Activated naive CD8-positive, alpha-beta T cell treated with anti-CD3 and anti-CD28 coated beads, Interleukin-2, amount 10 ng/mL, durations not matched to agents 7 days and 5 days (primary cell): ENCODE measurements at regions not wholly inside any gene's neighbourhood (a gene's known extent, or its start where the extent isn't known, plus 50 kb on each side); places are given as distances from the start of the nearest gene placed in this dataset.

Experiments
- ATAC-seq: fragments of 150-1000 bp; cut with Tn5 transposase; one replicate; pipeline ENCODE4 v1.10.0; 2021; ENCODE audit warnings: low read depth, moderate library complexity
- POLR2A ChIA-PET: fragments of 350-600 bp; sonication (Branson Sonifier 250); formaldehyde crosslinking; loops from one replicate; lab custom pipeline; 2021; ENCODE audit warnings: antibody characterized with exemption; lab: Charles Lee
- DNase-seq: peaks from one replicate; pipeline ENCODE4 v3.0.0; 2021
- H3K27ac Mint-ChIP-seq: one replicate; pipeline ENCODE4 v1.8.0; 2022; ENCODE audit warnings: mild to moderate bottlenecking, mixed read lengths
- H3K27me3 Mint-ChIP-seq: one replicate; pipeline ENCODE4 v1.8.0; 2022; ENCODE audit warnings: mild to moderate bottlenecking, moderate library complexity, mixed read lengths
- H3K36me3 Mint-ChIP-seq: one replicate; pipeline ENCODE4 v1.8.0; 2021; ENCODE audit warnings: mild to moderate bottlenecking, mixed read lengths
- H3K4me1 Mint-ChIP-seq: one replicate; pipeline ENCODE4 v1.8.0; 2021; ENCODE audit warnings: mixed read lengths
- H3K4me3 Mint-ChIP-seq: one replicate; pipeline ENCODE4 v1.8.0; 2022; ENCODE audit warnings: mild to moderate bottlenecking, moderate library complexity, mixed read lengths
- H3K9me3 Mint-ChIP-seq: one replicate; pipeline ENCODE4 v1.8.0; 2021; ENCODE audit warnings: mixed read lengths

DNA sequence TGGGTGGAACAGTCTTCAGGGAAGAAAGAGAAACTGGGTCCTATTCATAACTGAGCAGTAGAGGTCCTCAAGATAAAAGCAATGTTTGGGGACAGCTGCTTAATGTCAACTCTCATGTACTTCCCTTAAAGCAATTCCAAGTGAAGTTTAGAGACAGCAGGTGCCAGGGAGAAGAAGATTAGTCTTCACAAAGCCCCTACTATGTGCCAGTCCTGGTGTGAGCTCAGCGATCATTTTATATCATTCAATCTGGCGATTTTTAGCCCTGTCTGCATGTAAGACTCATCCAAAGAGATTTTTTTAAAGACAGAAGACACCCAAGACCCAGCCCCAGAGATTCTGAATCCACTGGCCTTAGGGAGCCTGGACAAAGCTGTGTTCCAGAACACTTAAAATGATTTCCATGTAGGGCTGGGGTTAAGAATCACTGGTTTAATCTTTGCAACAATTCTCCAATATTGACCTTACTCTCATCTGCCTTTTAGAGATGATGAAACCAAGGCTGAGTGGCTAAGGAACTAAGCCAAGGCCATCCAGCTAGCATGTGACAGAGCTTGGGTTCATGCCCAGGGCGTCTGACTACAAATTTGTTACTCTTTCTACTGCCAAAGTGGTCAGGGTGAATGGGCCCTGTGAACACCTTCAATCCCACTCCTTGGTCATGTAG lies 404.5 kb upstream of the TBX3 start:
- DNase-seq (no peak), ATAC-seq (no peak)
- H3K36me3 Mint-ChIP-seq, result no peaks in the 10 kb centered on the region
- no peak overlapping the region for H3K4me3 Mint-ChIP-seq
- peaks cover 3% of the 10 kb centered on the region for H3K9me3 Mint-ChIP-seq
- POLR2A ChIA-PET, result no interaction called here
- H3K27ac Mint-ChIP-seq, result no peak overlapping the region
- no peaks in the 10 kb centered on the region for H3K27me3 Mint-ChIP-seq
- H3K4me1 Mint-ChIP-seq, result no peaks in the 10 kb centered on the region

DNA sequence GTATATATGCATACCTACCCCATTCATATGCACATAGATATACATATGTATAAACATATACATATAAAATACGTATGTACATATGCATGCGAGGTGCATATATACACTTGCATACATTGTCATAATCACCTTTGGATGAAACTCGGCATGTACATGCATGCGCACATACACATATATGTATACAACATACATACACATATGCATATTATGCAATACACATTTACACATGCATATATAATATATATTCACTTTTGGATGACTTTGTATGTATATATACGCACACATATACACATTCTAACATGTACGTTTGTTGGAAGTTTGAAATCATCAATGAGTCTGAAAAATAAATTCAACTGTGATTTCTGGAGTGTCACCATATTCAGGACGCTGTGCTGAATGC lies 401.6 kb upstream of the TBX3 start:
- ATAC-seq (no peak), DNase-seq (no peak)
- POLR2A ChIA-PET, result no interaction called here
- Mint-ChIP-seq H3K9me3 (no peaks in the 10 kb centered on the region), H3K36me3 (no peaks in the 10 kb centered on the region), H3K4me3 (no peak overlapping the region), H3K27ac (no peak overlapping the region), H3K4me1 (no peaks in the 10 kb centered on the region), H3K27me3 (no peaks in the 10 kb centered on the region)

DNA sequence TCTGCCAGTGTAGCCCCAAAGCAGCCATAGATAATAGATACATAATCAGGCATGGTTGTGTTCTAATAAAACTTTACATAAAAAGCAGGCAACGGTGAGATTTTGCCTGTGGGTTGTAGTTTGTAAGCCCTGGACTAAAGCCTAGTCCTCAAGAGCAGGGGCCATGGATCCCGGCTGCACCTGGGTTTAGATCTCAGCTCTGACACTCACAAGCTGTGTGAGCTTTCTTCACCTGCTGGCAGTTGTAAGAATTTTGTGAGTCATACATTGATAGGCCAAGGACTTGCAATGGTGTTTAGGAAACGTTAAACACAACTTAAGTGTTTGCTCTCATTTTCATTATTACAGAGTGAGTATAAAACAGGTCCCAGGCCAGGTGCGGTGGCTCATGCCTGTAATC lies 395.8 kb upstream of the TBX3 start:
- Mint-ChIP-seq H3K27me3 (no peaks in the 10 kb centered on the region), H3K27ac (no peak overlapping the region), H3K36me3 (no peaks in the 10 kb centered on the region), H3K4me1 (no peaks in the 10 kb centered on the region), H3K4me3 (no peak overlapping the region), H3K9me3 (no peaks in the 10 kb centered on the region)
- ATAC-seq, result no peak
- no peak for DNase-seq
- POLR2A ChIA-PET, result no interaction called here

DNA sequence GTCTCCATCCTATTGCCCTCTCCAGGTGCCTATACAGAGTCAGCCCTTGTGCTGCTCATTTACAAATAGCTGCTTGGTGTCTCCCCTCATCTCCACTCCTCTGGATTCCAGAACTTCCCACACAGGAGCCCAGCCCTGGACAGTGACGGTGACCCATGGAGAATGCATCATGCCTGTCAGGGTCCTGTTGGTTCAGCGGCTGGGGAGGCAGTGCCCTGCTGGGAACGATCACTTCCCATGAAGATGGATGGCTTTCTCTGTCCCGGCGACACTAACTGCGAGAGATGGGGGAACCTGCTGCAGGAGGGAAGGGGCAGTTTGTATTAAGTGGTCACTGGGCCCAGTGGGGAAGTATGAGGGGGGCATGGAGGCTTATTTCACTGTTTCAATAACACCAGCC lies 395.0 kb upstream of the TBX3 start:
- Mint-ChIP-seq H3K27me3 (no peaks in the 10 kb centered on the region), H3K4me3 (no peak overlapping the region), H3K27ac (no peak overlapping the region), H3K9me3 (no peaks in the 10 kb centered on the region), H3K36me3 (no peaks in the 10 kb centered on the region), H3K4me1 (no peaks in the 10 kb centered on the region)
- POLR2A ChIA-PET, result no interaction called here
- ATAC-seq (no peak), DNase-seq (no peak)

DNA sequence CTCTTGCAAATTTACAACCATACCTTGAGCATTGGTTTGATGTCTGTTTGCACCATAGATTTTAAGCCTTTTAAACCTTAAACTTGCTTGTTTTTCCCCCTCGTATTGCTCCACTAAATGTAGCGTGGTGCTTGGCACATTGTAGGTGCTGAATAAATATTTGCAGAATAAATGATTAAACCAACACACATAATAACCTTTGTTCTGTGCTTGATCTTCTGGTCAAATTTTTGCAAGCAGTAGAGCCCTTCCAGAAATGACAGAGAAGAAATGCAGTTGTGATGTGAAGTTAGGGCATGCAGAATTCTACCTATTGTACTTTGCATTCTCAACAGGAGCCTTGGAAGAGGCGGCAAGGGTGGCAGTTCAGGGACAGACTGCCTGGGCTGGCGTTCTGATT lies 394.4 kb upstream of the TBX3 start:
- Mint-ChIP-seq H3K27ac (no peak overlapping the region), H3K9me3 (no peaks in the 10 kb centered on the region), H3K36me3 (no peaks in the 10 kb centered on the region), H3K4me1 (no peaks in the 10 kb centered on the region), H3K27me3 (no peaks in the 10 kb centered on the region), H3K4me3 (no peak overlapping the region)
- POLR2A ChIA-PET, result no interaction called here
- DNase-seq, result no peak
- ATAC-seq, result no peak

DNA sequence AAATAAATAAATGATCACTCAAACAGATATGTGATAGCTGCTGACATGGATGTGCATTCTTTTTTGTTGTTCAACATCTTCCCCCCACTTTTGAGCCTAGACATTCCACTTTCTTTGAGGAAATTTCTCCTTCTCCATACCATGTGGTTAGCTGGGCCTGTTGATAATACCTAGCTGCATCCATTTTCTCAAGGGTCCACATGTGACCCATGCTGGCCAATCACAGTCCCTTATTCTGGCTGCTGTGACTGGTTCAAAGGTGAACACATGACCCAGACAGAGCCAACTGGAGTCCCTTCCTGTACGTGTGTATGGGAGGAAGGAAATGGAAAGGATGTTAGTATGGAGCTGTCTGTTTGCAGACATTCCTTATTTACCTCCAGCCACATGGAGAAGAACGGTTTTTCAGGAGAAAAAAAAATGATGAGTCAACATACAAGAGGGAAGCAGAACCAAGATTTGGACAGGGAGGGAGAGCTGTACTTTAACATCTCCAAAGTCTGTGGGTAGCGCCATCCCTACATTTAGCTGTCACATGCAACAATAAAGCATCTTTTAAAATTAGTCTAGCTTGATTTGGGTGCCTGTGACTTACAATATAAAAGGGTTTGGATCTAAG lies 391.7 kb upstream of the TBX3 start:
- no peak for DNase-seq
- POLR2A ChIA-PET, result no interaction called here
- Mint-ChIP-seq H3K27me3 (no peaks in the 10 kb centered on the region), H3K4me3 (no peak overlapping the region), H3K36me3 (no peaks in the 10 kb centered on the region), H3K4me1 (no peaks in the 10 kb centered on the region), H3K9me3 (peaks cover 2% of the 10 kb centered on the region), H3K27ac (no peak overlapping the region)
- ATAC-seq, result no peak

DNA sequence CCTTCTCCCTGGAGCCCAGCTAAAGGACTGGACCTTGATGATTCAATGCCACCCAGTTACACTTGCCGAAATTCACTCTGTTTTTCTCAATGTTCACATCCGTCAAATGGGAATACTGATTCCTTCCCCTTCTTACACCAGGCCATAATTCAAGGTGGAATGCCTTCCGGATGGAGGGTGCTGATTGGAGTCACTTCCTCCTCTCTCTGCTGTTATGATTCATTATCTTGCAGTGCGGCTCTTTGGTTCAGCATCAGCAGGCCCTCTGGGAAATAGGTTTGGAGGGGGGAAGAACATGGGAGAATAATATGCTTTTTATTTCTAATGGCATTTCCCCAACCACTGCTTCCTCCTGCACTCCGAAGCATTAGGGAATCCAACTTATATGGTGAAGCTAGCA lies 390.6 kb upstream of the TBX3 start:
- H3K27me3 Mint-ChIP-seq, result no peaks in the 10 kb centered on the region
- ATAC-seq (no peak), DNase-seq (no peak)
- POLR2A ChIA-PET, result no interaction called here
- H3K4me3 Mint-ChIP-seq, result no peak overlapping the region
- no peaks in the 10 kb centered on the region for H3K4me1 Mint-ChIP-seq
- H3K9me3 Mint-ChIP-seq, result peaks cover 6% of the 10 kb centered on the region
- no peaks in the 10 kb centered on the region for H3K36me3 Mint-ChIP-seq
- no peak overlapping the region for H3K27ac Mint-ChIP-seq

DNA sequence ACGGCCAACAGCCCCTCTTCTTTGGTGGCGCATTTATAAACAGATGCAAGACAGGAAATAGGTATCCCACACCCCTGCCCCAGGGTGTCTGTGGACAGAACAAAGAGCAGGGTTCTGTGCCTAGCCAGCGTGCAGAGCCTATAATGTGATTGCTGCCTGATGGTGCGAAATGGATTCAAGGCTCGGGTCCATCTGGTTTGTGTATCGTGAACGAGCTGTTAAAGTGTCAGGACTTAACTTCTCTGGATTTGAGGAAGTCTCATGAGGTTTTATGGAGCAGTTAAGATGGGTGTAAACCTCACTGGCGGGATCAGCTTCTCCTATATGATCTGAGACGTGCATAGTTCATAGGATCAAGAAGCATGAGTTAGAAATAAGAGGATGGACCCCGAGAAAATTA lies 388.7 kb upstream of the TBX3 start:
- DNase-seq, result no peak
- Mint-ChIP-seq H3K27me3 (no peaks in the 10 kb centered on the region), H3K27ac (no peak overlapping the region), H3K9me3 (peaks cover 8% of the 10 kb centered on the region), H3K4me1 (no peaks in the 10 kb centered on the region), H3K36me3 (no peaks in the 10 kb centered on the region), H3K4me3 (no peak overlapping the region)
- ATAC-seq, result no peak
- POLR2A ChIA-PET, result no interaction called here

DNA sequence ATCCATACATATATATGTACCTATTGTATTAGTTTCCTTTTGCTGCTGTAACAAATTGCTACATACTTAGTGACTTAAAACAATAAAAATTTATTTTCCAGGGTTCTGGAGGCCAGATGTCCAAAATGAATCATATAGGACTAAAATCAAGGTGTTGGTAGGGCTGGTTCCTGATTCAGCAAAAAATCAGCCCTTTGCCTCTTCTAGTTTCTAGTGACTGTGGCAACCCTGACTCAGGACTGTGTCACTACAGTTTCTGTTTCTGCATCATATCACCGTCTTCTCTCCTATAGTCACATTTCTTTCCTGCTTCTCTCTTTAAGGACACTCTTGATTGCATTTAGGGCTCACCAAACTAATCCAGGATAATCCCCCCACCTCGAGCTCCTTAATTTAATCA lies 386.3 kb upstream of the TBX3 start:
- no peak overlapping the region for H3K4me3 Mint-ChIP-seq
- H3K9me3 Mint-ChIP-seq, result peaks cover 10% of the 10 kb centered on the region
- DNase-seq, result no peak
- no peaks in the 10 kb centered on the region for H3K4me1 Mint-ChIP-seq
- POLR2A ChIA-PET, result no interaction called here
- no peak for ATAC-seq
- no peak overlapping the region for H3K27ac Mint-ChIP-seq
- no peaks in the 10 kb centered on the region for H3K27me3 Mint-ChIP-seq
- H3K36me3 Mint-ChIP-seq, result no peaks in the 10 kb centered on the region

DNA sequence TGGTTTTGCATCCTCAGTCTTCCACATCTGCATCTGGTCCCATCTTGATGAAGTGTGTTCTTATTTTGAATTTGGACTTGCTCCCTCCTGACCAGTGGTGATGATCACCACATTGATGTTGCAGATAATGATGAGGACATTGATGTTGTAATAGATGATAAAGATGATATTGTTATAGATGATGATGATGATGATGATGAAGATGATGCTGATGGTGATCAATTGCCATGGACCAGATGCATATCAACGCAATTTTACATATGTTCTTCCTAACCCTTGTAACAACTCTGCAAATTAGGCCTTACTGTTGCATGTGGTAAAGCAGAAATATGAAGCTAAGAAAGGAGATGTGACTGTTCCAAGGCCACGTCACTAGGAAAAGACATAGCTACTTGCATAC lies 380.3 kb upstream of the TBX3 start:
- Mint-ChIP-seq H3K4me1 (no peaks in the 10 kb centered on the region), H3K4me3 (no peak overlapping the region), H3K27ac (no peak overlapping the region), H3K36me3 (no peaks in the 10 kb centered on the region), H3K9me3 (peaks cover 4% of the 10 kb centered on the region), H3K27me3 (no peaks in the 10 kb centered on the region)
- POLR2A ChIA-PET, result interaction anchor here (0.8 kb wide), 1 partner anchor 1080 kb away, joined by 3 read pairs; no protein-coding TSS in a partner anchor
- ATAC-seq (no peak), DNase-seq (no peak)

DNA sequence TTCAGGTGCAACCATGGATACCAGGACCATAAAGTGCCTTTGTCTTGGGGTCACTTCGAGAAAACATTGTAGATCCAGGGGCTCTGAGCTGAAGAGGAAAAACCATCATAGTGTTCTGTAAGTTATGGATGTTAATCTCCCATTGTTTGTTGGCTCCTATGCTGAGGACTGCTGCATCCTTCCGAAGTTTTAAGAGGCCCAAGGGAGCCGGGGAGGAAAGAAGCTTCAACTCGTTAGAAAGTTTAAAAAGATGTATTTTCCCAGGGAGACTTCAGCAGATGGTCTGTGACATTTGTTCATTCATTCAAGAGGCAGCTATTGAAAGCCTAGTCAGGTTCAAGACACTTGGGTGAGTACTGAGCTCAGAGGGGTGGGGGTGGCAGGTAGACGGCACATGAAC lies 378.8 kb upstream of the TBX3 start:
- H3K36me3 Mint-ChIP-seq, result no peaks in the 10 kb centered on the region
- H3K27me3 Mint-ChIP-seq, result no peaks in the 10 kb centered on the region
- ATAC-seq (no peak), DNase-seq (no peak)
- H3K4me3 Mint-ChIP-seq, result no peak overlapping the region
- peaks cover 4% of the 10 kb centered on the region for H3K9me3 Mint-ChIP-seq
- H3K4me1 Mint-ChIP-seq, result no peaks in the 10 kb centered on the region
- H3K27ac Mint-ChIP-seq, result no peak overlapping the region
- POLR2A ChIA-PET, result no interaction called here

DNA sequence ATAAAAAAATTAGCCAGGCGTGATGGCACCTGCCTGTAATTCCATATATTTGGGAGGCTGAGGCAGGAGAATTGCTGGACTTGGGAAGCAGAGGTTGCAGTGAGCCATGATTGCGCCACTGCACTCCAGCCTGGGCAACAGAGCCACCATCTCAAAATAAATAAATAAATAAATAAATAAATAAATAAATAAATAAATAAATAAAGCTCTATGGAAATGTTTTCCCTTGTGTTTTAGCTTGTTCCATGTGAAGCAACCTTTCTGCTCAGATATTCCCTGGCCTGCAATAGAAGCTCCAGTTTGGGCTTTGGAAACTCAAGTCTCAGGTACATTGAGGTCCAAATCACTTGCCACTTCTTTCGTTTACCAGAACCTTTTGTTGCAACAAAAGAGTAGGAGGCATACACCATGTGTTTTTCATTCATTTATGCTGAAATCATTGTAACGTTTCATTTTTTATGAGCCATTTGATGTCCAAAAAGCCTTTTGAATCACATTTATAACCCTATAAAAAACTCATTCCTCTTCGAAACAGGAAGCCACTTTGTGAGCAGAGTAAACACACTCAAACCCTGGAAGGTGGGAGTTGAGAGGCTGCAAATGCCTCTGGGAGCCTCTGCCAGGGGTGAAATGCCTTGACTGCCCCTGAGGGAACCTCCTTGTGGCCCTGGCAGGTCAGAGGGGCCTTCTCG lies 376.6 kb upstream of the TBX3 start:
- Mint-ChIP-seq H3K36me3 (no peaks in the 10 kb centered on the region), H3K9me3 (peaks cover 1% of the 10 kb centered on the region), H3K27ac (no peak overlapping the region), H3K4me1 (no peaks in the 10 kb centered on the region), H3K4me3 (no peak overlapping the region), H3K27me3 (no peaks in the 10 kb centered on the region)
- DNase-seq (no peak), ATAC-seq (no peak)
- POLR2A ChIA-PET, result interaction anchor here (0.6 kb wide), 1 partner anchor 86 kb away, joined by 4 read pairs; no protein-coding TSS in a partner anchor

DNA sequence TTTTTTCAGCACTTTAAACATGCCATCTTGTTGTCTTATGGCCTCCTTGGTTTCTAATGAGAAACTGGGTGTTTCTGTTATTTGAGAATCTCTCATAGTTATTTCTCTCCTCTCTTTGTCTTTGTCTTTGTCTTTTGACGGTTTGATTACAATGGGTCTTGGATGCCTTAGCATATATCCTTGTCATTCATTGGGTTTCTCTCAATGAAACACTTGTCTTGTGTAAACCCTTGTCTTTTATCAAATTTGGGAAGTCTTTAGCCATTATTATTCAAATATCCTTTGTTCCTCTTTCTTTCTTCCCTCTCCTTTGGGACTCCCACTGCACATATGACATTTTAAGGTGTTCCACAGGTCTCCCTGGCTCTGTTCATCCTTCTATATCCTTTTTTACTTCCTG lies 373.5 kb upstream of the TBX3 start:
- peaks cover 2% of the 10 kb centered on the region for H3K27me3 Mint-ChIP-seq
- H3K4me1 Mint-ChIP-seq, result no peaks in the 10 kb centered on the region
- no peak overlapping the region for H3K4me3 Mint-ChIP-seq
- H3K36me3 Mint-ChIP-seq, result no peaks in the 10 kb centered on the region
- H3K9me3 Mint-ChIP-seq, result peaks cover 1% of the 10 kb centered on the region
- POLR2A ChIA-PET, result no interaction called here
- ATAC-seq (no peak), DNase-seq (no peak)
- no peak overlapping the region for H3K27ac Mint-ChIP-seq

DNA sequence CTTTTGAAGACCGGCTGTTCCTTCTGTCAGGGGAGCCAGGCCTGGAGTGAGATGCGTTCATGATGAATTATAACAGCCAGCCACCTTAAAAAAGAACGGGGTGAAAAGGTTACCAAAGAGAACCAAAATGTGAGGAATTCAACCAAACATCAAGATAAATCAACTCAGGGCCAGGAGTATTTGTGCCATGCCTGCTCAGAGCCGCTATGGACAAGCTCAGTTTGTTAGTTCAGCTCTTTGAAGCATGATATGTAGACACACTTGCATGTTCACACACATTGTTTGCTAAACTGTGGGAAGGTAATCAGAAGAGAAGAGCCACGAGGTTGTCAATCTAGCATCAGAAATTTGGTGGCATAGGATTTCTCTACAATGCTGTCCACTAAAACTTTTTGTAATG lies 367.4 kb upstream of the TBX3 start:
- POLR2A ChIA-PET, result no interaction called here
- DNase-seq (no peak), ATAC-seq (no peak)
- H3K4me3 Mint-ChIP-seq, result no peak overlapping the region
- no peak overlapping the region for H3K27ac Mint-ChIP-seq
- H3K36me3 Mint-ChIP-seq, result no peaks in the 10 kb centered on the region
- no peaks in the 10 kb centered on the region for H3K9me3 Mint-ChIP-seq
- H3K4me1 Mint-ChIP-seq, result no peaks in the 10 kb centered on the region
- H3K27me3 Mint-ChIP-seq, result peaks cover 2% of the 10 kb centered on the region
